RWPE2 (cell line): ENCODE measurements at regions not wholly inside any gene's neighbourhood (a gene's known extent, or its start where the extent isn't known, plus 50 kb on each side); places are given as distances from the start of the nearest gene placed in this dataset.

Experiments
- ATAC-seq: fragments of 200-7000 bp; cut with Tn5 transposase; 3 replicates; pipeline ENCODE4 v1.9.1; 2021; ENCODE audit warnings: low read depth
- DNase-seq: peaks from one replicate; pipeline ENCODE4 v3.0.0-alpha.2; 2020; ENCODE audit warnings: low spot score
- H3K27ac ChIP-seq: fragments of 450-650 bp; 2 replicates; pipeline ENCODE4 v1.5.1; 2017; ENCODE audit warnings: mild to moderate bottlenecking; ENCODE audit not compliant: poor library complexity, severe bottlenecking
- H3K27me3 ChIP-seq: fragments of 250-450 bp; sonication (Bioruptor Pico); 2 replicates; pipeline ENCODE4 v1.5.1; 2021; ENCODE audit warnings: mild to moderate bottlenecking, moderate library complexity; ENCODE audit not compliant: insufficient read depth, poor library complexity, severe bottlenecking
- H3K36me3 ChIP-seq: fragments of 250-450 bp; sonication (Bioruptor Pico); 2 replicates; pipeline ENCODE4 v1.5.1; 2020; ENCODE audit warnings: low read depth, mild to moderate bottlenecking, moderate library complexity
- H3K4me1 ChIP-seq: fragments of 250-450 bp; sonication (Bioruptor Pico); 2 replicates; pipeline ENCODE4 v1.5.1; 2021; ENCODE audit warnings: mild to moderate bottlenecking, moderate library complexity; ENCODE audit not compliant: insufficient read depth, poor library complexity, severe bottlenecking
- H3K4me3 ChIP-seq: fragments of 250-450 bp; sonication (Bioruptor Pico); 2 replicates; pipeline ENCODE4 v1.5.1; 2021; ENCODE audit warnings: mild to moderate bottlenecking, moderate library complexity; ENCODE audit not compliant: severe bottlenecking
- H3K9me3 ChIP-seq: fragments of 250-450 bp; sonication (Bioruptor Pico); 2 replicates; pipeline ENCODE4 v1.5.1; 2021; ENCODE audit warnings: mild to moderate bottlenecking, moderate library complexity; ENCODE audit not compliant: severe bottlenecking
- CTCF ChIP-seq: fragments of 450-650 bp; IDR thresholded peaks from one replicate; pipeline ENCODE4 v1.5.1; 2017; ENCODE audit warnings: mild to moderate bottlenecking, moderate library complexity; ENCODE audit not compliant: poor library complexity, severe bottlenecking

GRCh38 chr3:118505784-118506183 is 528.9 kb downstream of the IGSF11 start:
- ATAC-seq (peak; percentile 83), DNase-seq (no peak)
- Histone ChIP-seq H3K9me3 (no peaks in the 10 kb centered on the region), H3K27ac (peak overlapping the region; percentile 15), H3K4me3 (no peak overlapping the region), H3K36me3 (no peaks in the 10 kb centered on the region), H3K27me3 (no peaks in the 10 kb centered on the region), H3K4me1 (peaks cover 20% of the 10 kb centered on the region)
- no peak for TF ChIP-seq CTCF

GRCh38 chr3:118511402-118511801 is 523.2 kb downstream of the IGSF11 start:
- Histone ChIP-seq H3K27me3 (no peaks in the 10 kb centered on the region), H3K27ac (no peak overlapping the region), H3K4me3 (no peak overlapping the region), H3K4me1 (peaks cover 2% of the 10 kb centered on the region), H3K9me3 (no peaks in the 10 kb centered on the region), H3K36me3 (no peaks in the 10 kb centered on the region)
- DNase-seq (no peak), ATAC-seq (no peak)
- TF ChIP-seq CTCF, result no peak

GRCh38 chr3:118512301-118512700 is 522.3 kb downstream of the IGSF11 start:
- ATAC-seq (no peak), DNase-seq (no peak)
- H3K4me1 ChIP-seq, result no peaks in the 10 kb centered on the region
- H3K9me3 ChIP-seq, result no peaks in the 10 kb centered on the region
- H3K4me3 ChIP-seq, result no peak overlapping the region
- no peaks in the 10 kb centered on the region for H3K36me3 ChIP-seq
- H3K27me3 ChIP-seq, result no peaks in the 10 kb centered on the region
- H3K27ac ChIP-seq, result no peak overlapping the region
- no peak for TF ChIP-seq CTCF

- no peak for DNase-seq
- Histone ChIP-seq H3K4me1 (peaks cover 20% of the 10 kb centered on the region), H3K27ac (no peak overlapping the region), H3K27me3 (no peaks in the 10 kb centered on the region), H3K4me3 (no peak overlapping the region), H3K9me3 (peaks cover 6% of the 10 kb centered on the region), H3K36me3 (no peaks in the 10 kb centered on the region)
- ATAC-seq, result no peak
- no peak for TF ChIP-seq CTCF
Observed at GRCh38 chr3:118525077-118525476, 509.6 kb downstream of the IGSF11 start.

GRCh38 chr3:118526758-118527513 is 507.7 kb downstream of the IGSF11 start:
- DNase-seq (no peak), ATAC-seq (peak; percentile 69)
- peaks cover 27% of the 10 kb centered on the region for H3K4me1 ChIP-seq
- H3K9me3 ChIP-seq, result peaks cover 6% of the 10 kb centered on the region
- H3K27ac ChIP-seq, result no peak overlapping the region
- H3K27me3 ChIP-seq, result no peaks in the 10 kb centered on the region
- no peak overlapping the region for H3K4me3 ChIP-seq
- no peak for TF ChIP-seq CTCF
- H3K36me3 ChIP-seq, result no peaks in the 10 kb centered on the region
